IMR-90 (cell line): ENCODE measurements at regions not wholly inside any gene's neighbourhood (a gene's known extent, or its start where the extent isn't known, plus 50 kb on each side); places are given as distances from the start of the nearest gene placed in this dataset.

Experiments used
- ATAC-seq: fragments of 200-7000 bp; cut with Tn5 transposase; 2 replicates; pipeline ENCODE4 v1.9.1; 2020; ENCODE audit warnings: low read depth, mild to moderate bottlenecking, moderate library complexity
- BruUV-seq: library from RNA; stranded (reverse); fragments of 400-500 nt; replicated peaks from 2 replicates; lab custom pipeline; 2021; lab: Mats Ljungman, UMichigan
- CTCF ChIA-PET: fragments of 300-600 bp; formaldehyde crosslinking; extraction: SDS; loops from one replicate; lab custom pipeline; 2021; ENCODE audit warnings: antibody characterized with exemption; lab: Yijun Ruan, JAX
- POLR2A ChIA-PET: fragments of 300-600 bp; sonication (Branson Sonifier 250); formaldehyde crosslinking; loops from one replicate; lab custom pipeline; 2022; ENCODE audit warnings: antibody characterized with exemption; ENCODE audit not compliant: unreplicated experiment; lab: Charles Lee
- DNase-seq: peaks from one replicate; pipeline ENCODE4 v3.0.0; 2013
- H2AFZ ChIP-seq: replicated peaks from 2 replicates; pipeline ENCODE3; 2013; ENCODE audit warnings: low read length, mild to moderate bottlenecking; ENCODE audit not compliant: poor library complexity
- H2AK5ac ChIP-seq: 2 replicates; pipeline ENCODE4 v1.6.1; 2013; ENCODE audit warnings: low read depth, low read length, inconsistent platforms
- H2AK9ac ChIP-seq: replicated peaks from 2 replicates; pipeline ENCODE3; 2013; ENCODE audit warnings: mild to moderate bottlenecking, low read depth, low read length, moderate library complexity; ENCODE audit not compliant: poor library complexity
- H2BK120ac ChIP-seq: 2 replicates; pipeline ENCODE4 v1.6.1; 2013; ENCODE audit warnings: low read depth, low read length, inconsistent platforms
- H2BK15ac ChIP-seq: 3 replicates; pipeline ENCODE4 v1.6.1; 2013; ENCODE audit warnings: low read depth, low read length, inconsistent platforms
- H2BK20ac ChIP-seq: 2 replicates; pipeline ENCODE4 v1.6.1; 2013; ENCODE audit warnings: low read depth, mild to moderate bottlenecking, inconsistent platforms, low read length, moderate library complexity
- H2BK5ac ChIP-seq: 2 replicates; pipeline ENCODE4 v1.6.1; 2013; ENCODE audit warnings: mild to moderate bottlenecking, low read depth, low read length, inconsistent platforms; ENCODE audit not compliant: poor library complexity, severe bottlenecking
- H3K14ac ChIP-seq: replicated peaks from 2 replicates; pipeline ENCODE4 v1.6.1; 2013; ENCODE audit warnings: low read depth, low read length, inconsistent platforms
- H3K18ac ChIP-seq: 2 replicates; pipeline ENCODE4 v1.6.1; 2013; ENCODE audit warnings: low read depth, low read length, control low read depth
- H3K23ac ChIP-seq: 2 replicates; pipeline ENCODE4 v1.6.1; 2013; ENCODE audit warnings: low read depth, low read length, inconsistent platforms
- H3K27ac ChIP-seq: 2 replicates; pipeline ENCODE4 v1.5.1; 2013; ENCODE audit warnings: mild to moderate bottlenecking, control low read depth, low read length; ENCODE audit not compliant: insufficient read depth
- H3K27me3 ChIP-seq: 2 replicates; pipeline ENCODE4 v1.6.1; 2013; ENCODE audit warnings: low read length; ENCODE audit not compliant: control insufficient read depth, insufficient read depth
- H3K36me3 ChIP-seq: 2 replicates; pipeline ENCODE4 v1.6.1; 2013; ENCODE audit warnings: low read length, mixed read lengths; ENCODE audit not compliant: control insufficient read depth, insufficient read depth
- H3K4ac ChIP-seq: 2 replicates; pipeline ENCODE4 v1.6.1; 2013; ENCODE audit warnings: low read depth, low read length, inconsistent platforms
- H3K4me1 ChIP-seq: 2 replicates; pipeline ENCODE4 v1.6.1; 2013; ENCODE audit warnings: low read length, mixed read lengths; ENCODE audit not compliant: control insufficient read depth, insufficient read depth
- H3K4me2 ChIP-seq: 2 replicates; pipeline ENCODE4 v1.6.1; 2013; ENCODE audit warnings: low read depth, mild to moderate bottlenecking, control low read depth, low read length, moderate library complexity
- H3K4me3 ChIP-seq: 2 replicates; pipeline ENCODE4 v1.5.1; 2013; ENCODE audit warnings: low read depth, mild to moderate bottlenecking, control low read depth, low read length, moderate library complexity; ENCODE audit not compliant: insufficient read depth
- H3K56ac ChIP-seq: 2 replicates; pipeline ENCODE4 v1.6.1; 2013; ENCODE audit warnings: low read length, inconsistent platforms; ENCODE audit not compliant: insufficient read depth; ENCODE audit errors: extremely low read depth
- H3K79me1 ChIP-seq, 2 experiments: 2 replicates each; pipeline ENCODE4 v1.6.1; 2013; ENCODE audit warnings: low read length in 2 of 2, inconsistent platforms in 1 of 2, low read depth in 1 of 2
- H3K9ac ChIP-seq: 2 replicates; pipeline ENCODE4 v1.6.1; 2013; ENCODE audit warnings: low read depth, low read length, control low read depth
- H3K9me1 ChIP-seq: 2 replicates; pipeline ENCODE4 v1.6.1; 2013; ENCODE audit warnings: low read length, inconsistent platforms; ENCODE audit not compliant: insufficient read depth
- H3K9me3 ChIP-seq: 2 replicates; pipeline ENCODE4 v1.6.1; 2013; ENCODE audit warnings: low read length; ENCODE audit not compliant: control insufficient read depth, insufficient read depth
- H4K20me1 ChIP-seq: 2 replicates; pipeline ENCODE4 v1.6.1; 2013; ENCODE audit warnings: low read length, inconsistent platforms; ENCODE audit not compliant: insufficient read depth
- H4K5ac ChIP-seq: 2 replicates; pipeline ENCODE4 v1.6.1; 2013; ENCODE audit warnings: mild to moderate bottlenecking, low read depth, low read length, control low read depth
- H4K8ac ChIP-seq, 2 experiments: 2 replicates each; pipeline ENCODE4 v1.6.1; 2013; ENCODE audit warnings: low read depth in 2 of 2, low read length in 2 of 2, control low read depth in 1 of 2, inconsistent platforms in 1 of 2
- H4K91ac ChIP-seq: 2 replicates; pipeline ENCODE4 v1.6.1; 2013; ENCODE audit warnings: low read depth, low read length, inconsistent platforms; ENCODE audit not compliant: insufficient read depth
- CHD1 ChIP-seq: IDR thresholded peaks from 2 replicates; pipeline ENCODE4 v1.6.1; 2012; ENCODE audit warnings: low read depth, low read length, improper control_type of control experiment
- FOS ChIP-seq: fragments of 150-350 bp; IDR thresholded peaks from 2 replicates; pipeline ENCODE4 v1.6.1; 2016; ENCODE audit warnings: low read depth, low read length
- MXI1 ChIP-seq: IDR thresholded peaks from 2 replicates; pipeline ENCODE4 v1.6.1; 2012; ENCODE audit warnings: low read depth, mild to moderate bottlenecking, low read length, moderate library complexity, borderline replicate concordance
- POLR2A ChIP-seq: IDR thresholded peaks from 2 replicates; pipeline ENCODE4 v1.6.1; 2012; ENCODE audit warnings: mild to moderate bottlenecking, low read depth, low read length
- RCOR1 ChIP-seq: IDR thresholded peaks from 2 replicates; pipeline ENCODE4 v1.6.1; 2012; ENCODE audit warnings: mild to moderate bottlenecking, low read length, improper control_type of control experiment; ENCODE audit not compliant: insufficient replicate concordance
- WGBS, 2 experiments: methylation state at CpG; one replicate each; pipeline versions ENCODE4 v1.1.5 to v1.1.7; 2013; ENCODE audit warnings: missing lambda C conversion rate in 2 of 2; ENCODE audit not compliant: insufficient read length in 1 of 2; ENCODE audit errors: extremely low coverage in 2 of 2; 5-methylcytosine and 5-hydroxymethylcytosine counted together
- dilution Hi-C: fragments of 300-500 bp; cut with HindIII; formaldehyde crosslinking; loops from one replicate; pipeline ENCODE4 v1.14.3; 2018; ENCODE audit warnings: low sequenced_read_pairs; ENCODE audit not compliant: unreplicated experiment
- in situ Hi-C: fragments of 300-500 bp; cut with MboI; formaldehyde crosslinking; loops from 3 replicates; pipeline ENCODE4 v1.14.3; 2019; ENCODE audit warnings: low sequenced_read_pairs, inconsistent platforms, mixed read lengths
- intact Hi-C: fragments of 100-400 bp; cut with micrococcal nuclease; formaldehyde crosslinking; loops from 2 replicates; pipeline ENCODE4 v1.10.0; 2022
- TF ChIP-seq, protein P1 (sequence below): conservative IDR thresholded peaks from 2 replicates; pipeline ENCODE4 v1.5.1; 2012; ENCODE audit warnings: mild to moderate bottlenecking, low read depth, low read length, improper control_type of control experiment

- Histone ChIP-seq H2AK5ac (no peak overlapping the region), H2BK20ac (no peak overlapping the region)
These were observed 311.5 kb upstream of the ROBO2 start for GRCh38 chr3:76728426-76728825.

More at GRCh38 chr3:76728426-76728825, 311.5 kb upstream of the ROBO2 start:
- Histone ChIP-seq H2BK120ac (no peak overlapping the region), H2AFZ (no peak overlapping the region), H3K56ac (no peak overlapping the region), H3K9ac (no peak overlapping the region), H2BK5ac (no peak overlapping the region), H4K5ac (no peak overlapping the region), H3K79me1 (no peaks in the 10 kb centered on the region), H2AK9ac (no peak overlapping the region), H3K4me3 (no peak overlapping the region), H4K20me1 (no peaks in the 10 kb centered on the region), H3K4me1 (no peaks in the 10 kb centered on the region), H4K91ac (no peak overlapping the region), H4K8ac (no peak overlapping the region), H3K23ac (no peak overlapping the region), H3K18ac (no peak overlapping the region), H3K36me3 (no peaks in the 10 kb centered on the region), H3K14ac (no peak overlapping the region), H2BK15ac (no peak overlapping the region), H3K9me1 (no peaks in the 10 kb centered on the region), H3K27me3 (no peaks in the 10 kb centered on the region), H3K9me3 (no peaks in the 10 kb centered on the region), H3K4me2 (no peak overlapping the region), H3K27ac (no peak overlapping the region), H3K4ac (no peak overlapping the region)
- CTCF ChIA-PET = no interaction called here
- DNase-seq (no peak), ATAC-seq (no peak)
- dilution Hi-C loops = no loop called here
- intact Hi-C loops = no loop called here
- in situ Hi-C loops = no loop called here
- POLR2A ChIA-PET = no interaction called here
- no TSS peak for BruUV-seq
- no CpG with 5 or more reads among the region's 4 CpGs for WGBS, 2 experiments
- no peak for TF ChIP-seq CHD1
- no peak for TF ChIP-seq RCOR1
- TF ChIP-seq, protein P1, sequence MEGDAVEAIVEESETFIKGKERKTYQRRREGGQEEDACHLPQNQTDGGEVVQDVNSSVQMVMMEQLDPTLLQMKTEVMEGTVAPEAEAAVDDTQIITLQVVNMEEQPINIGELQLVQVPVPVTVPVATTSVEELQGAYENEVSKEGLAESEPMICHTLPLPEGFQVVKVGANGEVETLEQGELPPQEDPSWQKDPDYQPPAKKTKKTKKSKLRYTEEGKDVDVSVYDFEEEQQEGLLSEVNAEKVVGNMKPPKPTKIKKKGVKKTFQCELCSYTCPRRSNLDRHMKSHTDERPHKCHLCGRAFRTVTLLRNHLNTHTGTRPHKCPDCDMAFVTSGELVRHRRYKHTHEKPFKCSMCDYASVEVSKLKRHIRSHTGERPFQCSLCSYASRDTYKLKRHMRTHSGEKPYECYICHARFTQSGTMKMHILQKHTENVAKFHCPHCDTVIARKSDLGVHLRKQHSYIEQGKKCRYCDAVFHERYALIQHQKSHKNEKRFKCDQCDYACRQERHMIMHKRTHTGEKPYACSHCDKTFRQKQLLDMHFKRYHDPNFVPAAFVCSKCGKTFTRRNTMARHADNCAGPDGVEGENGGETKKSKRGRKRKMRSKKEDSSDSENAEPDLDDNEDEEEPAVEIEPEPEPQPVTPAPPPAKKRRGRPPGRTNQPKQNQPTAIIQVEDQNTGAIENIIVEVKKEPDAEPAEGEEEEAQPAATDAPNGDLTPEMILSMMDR = no peak
- TF ChIP-seq MXI1 = no peak
- TF ChIP-seq FOS = no peak
- no peak for TF ChIP-seq POLR2A
